NCI-H345 treated with DMSO at 0.1 percent for 48 hours (cell line): ENCODE measurements at regions not wholly inside any gene's neighbourhood (a gene's known extent, or its start where the extent isn't known, plus 50 kb on each side); places are given as distances from the start of the nearest gene placed in this dataset.

ENCODE experiments used
- DNase-seq: peaks from one replicate; lab custom pipeline; 2025; ENCODE audit not compliant: unreplicated experiment; lab: John Stamatoyannopoulos, UW

GRCh38 chr3:180529778-180530177 is 72.2 kb upstream of the TTC14 start:
- no peak for DNase-seq

- DNase-seq, result no peak
These were observed 71.7 kb upstream of the TTC14 start for GRCh38 chr3:180530276-180530675.

DNA sequence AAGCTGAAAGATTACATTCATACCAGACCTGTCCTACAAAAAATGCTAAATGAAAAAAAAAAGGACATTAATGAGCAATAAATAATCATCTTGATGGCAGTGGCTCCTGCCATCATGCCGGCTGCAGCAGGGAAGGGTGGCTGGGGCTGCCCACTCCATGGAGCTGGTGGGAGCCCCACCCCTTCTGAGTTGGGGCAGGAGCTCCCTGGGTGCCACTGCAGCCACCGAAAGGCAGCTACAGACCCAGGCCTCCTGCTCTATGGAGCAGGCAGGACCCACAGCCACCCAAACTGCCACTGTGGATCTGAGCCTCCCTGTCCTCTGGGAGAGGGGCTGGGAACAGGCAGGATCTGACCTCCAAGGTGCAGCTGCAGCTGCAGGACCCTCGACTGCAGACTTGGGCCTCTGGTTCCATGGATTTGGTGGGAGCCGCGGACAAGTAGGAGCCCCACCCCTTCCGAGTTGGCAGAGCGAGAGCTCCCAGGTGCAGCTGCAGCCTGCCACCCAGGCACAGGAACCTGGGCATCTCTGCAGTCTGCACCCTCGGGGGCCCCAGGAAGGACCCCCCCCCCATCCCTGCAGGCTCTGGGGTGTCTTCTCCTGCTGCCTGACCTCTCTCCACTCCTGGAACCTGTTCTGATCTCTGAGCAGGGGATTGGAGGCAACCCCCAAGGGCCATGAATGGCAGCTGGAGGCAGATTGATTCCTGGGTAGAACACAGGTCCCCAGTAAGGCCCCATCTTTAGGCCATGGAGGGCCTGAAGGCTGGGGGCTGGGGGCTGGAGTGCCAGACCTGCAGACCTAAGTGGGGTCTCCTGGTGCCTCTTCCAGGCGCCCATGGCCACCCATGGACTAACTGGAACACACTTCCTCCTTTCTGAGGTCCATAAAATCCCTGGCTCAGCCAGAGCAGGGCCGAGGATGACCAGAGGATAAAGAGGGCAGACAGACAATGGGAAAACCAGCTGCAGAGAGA is 70.4 kb upstream of the TTC14 start:
- DNase-seq, result no peak

DNA sequence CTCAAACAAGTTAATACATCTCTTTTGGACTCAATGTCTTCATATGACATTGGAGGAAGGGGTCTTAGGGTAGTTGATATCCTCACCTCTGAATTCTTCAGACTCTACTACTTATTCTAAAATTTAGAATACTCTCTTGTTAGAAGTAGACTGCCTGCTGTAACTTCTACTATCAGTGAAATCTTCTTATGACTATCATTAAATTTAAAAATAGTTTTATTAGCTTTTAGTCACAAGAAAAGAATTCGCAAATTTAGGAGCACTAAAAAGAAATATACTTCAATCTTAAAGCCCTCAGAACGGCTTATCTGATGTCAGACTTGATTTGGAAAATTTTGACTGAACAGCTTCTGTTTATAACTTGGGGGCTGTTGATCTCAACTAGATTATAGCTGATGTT is 67.1 kb upstream of the TTC14 start:
- no peak for DNase-seq

DNA sequence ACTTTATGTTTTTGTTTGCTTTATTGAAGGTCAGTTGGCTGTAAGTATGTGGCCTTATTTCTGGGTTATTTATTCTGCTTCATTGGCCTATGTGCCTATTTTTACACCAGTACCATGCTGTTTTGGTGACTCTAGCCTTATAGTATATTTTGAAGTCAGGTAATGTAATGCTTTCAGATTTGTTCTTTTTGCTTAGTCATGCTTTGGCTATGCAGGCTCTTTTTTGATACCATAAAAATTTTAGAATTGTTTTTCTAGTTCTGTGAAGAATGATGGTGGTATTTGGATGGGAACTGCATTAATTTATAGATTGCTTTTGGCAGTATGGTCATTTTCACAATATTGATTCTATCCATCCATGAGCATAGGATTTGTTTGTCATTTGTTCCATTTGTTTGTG is 63.5 kb upstream of the TTC14 start:
- DNase-seq, result no peak

DNA sequence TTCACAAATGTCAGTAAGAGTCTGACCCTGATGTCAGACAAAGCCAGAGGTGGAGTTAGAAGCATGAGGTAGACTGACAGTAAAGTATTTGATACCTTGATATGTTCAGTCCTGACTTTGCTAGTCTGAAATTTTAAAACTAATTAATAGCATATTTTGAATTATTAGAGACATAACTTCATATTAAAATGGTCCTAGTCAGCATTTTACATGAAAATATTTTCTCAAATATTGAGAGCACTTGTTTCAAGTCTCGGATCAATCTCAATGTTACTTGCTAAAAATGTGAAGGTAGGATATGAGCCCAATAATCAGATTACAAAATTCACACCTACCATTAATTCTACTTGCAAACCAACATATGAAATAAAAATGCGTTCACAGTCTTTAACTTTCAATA is 58.1 kb upstream of the TTC14 start:
- DNase-seq, result no peak

DNA sequence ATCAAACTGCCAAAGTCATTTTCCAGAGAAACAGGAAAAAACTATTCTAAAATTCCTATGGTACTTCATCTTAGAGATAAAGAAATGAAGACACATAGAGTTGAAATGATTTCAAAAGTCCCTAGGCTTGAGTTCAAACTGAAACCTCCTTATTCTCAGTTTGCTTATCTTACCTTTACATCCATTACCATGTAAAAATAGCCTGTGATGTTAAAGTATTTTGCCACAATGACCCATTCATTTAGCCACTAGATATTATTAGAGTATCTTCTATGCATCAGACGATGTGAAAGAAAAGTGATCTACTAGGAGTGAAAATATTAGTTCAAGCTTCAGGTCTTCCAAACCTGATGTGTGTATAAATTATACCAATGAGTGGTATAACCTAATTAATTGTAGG is 55.1 kb upstream of the TTC14 start:
- no peak for DNase-seq

DNA sequence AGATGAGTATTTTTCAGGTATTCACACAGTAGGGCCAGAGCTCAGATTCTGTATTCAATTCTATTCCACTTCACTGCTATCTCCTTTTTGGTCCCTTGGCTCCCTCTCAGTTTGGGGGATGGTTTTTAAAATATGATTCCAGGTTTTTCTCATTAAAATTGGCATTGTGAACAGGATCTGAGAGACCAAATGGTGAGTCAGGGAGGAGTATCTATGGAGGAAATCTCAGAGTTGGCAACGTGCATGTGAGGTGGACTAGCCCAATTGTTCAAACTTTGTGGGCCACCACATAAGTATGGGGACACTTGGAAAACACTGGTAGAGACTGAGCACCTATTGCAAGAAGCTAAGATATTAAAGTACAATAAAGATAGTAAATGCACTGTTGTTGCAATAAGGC is 53.9 kb upstream of the TTC14 start:
- no peak for DNase-seq
